Stomach smooth muscle (tissue), 2 donors: ENCODE measurements at regions not wholly inside any gene's neighbourhood (a gene's known extent, or its start where the extent isn't known, plus 50 kb on each side); places are given as distances from the start of the nearest gene placed in this dataset.

Experiments used
- H3K27ac ChIP-seq: one replicate; pipeline ENCODE4 v1.7.0; 2013; ENCODE audit warnings: mild to moderate bottlenecking, low read length, inconsistent platforms
- H3K27me3 ChIP-seq, 2 donors: one replicate each; pipeline ENCODE4 v1.7.0; 2013; ENCODE audit warnings: low read length in 2 of 2; ENCODE audit not compliant: insufficient read depth in 2 of 2, control insufficient read depth in 1 of 2
- H3K36me3 ChIP-seq, 2 donors: one replicate each; pipeline ENCODE4 v1.7.0; 2013; ENCODE audit warnings: low read length in 2 of 2; ENCODE audit not compliant: control insufficient read depth in 2 of 2, insufficient read depth in 2 of 2
- H3K4me1 ChIP-seq: one replicate; pipeline ENCODE4 v1.7.0; 2013; ENCODE audit warnings: low read length; ENCODE audit not compliant: control insufficient read depth, insufficient read depth
- H3K4me3 ChIP-seq, 2 donors: one replicate each; pipeline ENCODE4 v1.7.0; 2013; ENCODE audit warnings: low read length in 2 of 2
- H3K9ac ChIP-seq, 2 donors: one replicate each; pipeline ENCODE4 v1.7.0; 2013; ENCODE audit warnings: low read length in 2 of 2, mild to moderate bottlenecking in 1 of 2
- H3K9me3 ChIP-seq, 2 donors: one replicate each; pipeline ENCODE4 v1.7.0; 2013; ENCODE audit warnings: low read length in 2 of 2; ENCODE audit not compliant: control insufficient read depth in 2 of 2
- donor health status: healthy.
- donor health status: Pancreatic carcinoma.

DNA sequence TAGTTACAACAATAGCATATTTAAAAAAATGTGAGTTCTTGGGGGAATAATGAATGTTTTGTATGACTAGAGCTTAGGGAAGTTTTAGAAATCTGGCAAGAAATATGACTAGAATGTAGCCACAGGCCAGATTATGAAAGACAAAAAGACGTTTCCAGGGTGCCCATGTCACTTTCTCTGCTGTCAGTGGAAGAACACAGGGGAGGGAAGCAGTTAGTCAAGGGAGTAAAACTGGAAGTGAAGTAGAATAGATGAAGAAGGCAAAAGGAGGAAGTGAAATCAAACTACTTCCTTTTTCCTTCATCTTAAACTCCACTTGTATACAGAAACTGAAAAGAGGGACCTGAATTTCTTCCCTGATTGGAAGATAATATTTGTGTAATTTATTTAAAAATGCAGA, 81.2 kb upstream of the ATP2B1 start:
- Histone ChIP-seq H3K9me3 (no peaks in the 10 kb centered on the region), H3K27ac (no peak overlapping the region)

GRCh38 chr12:89787763-89788162, 79.1 kb upstream of the ATP2B1 start:
- Histone ChIP-seq H3K4me1 (no peaks in the 10 kb centered on the region), H3K9ac (no peak overlapping the region), H3K27me3 (no peaks in the 10 kb centered on the region), H3K27ac (no peak overlapping the region), H3K36me3 (no peaks in the 10 kb centered on the region), H3K4me3 (no peak overlapping the region), H3K9me3 (no peaks in the 10 kb centered on the region)

More for the DNA sequence above, 81.2 kb upstream of the ATP2B1 start:
- Histone ChIP-seq H3K27me3 (no peaks in the 10 kb centered on the region), H3K4me3 (no peak overlapping the region), H3K9ac (no peak overlapping the region), H3K36me3 (no peaks in the 10 kb centered on the region), H3K4me1 (no peaks in the 10 kb centered on the region)

DNA sequence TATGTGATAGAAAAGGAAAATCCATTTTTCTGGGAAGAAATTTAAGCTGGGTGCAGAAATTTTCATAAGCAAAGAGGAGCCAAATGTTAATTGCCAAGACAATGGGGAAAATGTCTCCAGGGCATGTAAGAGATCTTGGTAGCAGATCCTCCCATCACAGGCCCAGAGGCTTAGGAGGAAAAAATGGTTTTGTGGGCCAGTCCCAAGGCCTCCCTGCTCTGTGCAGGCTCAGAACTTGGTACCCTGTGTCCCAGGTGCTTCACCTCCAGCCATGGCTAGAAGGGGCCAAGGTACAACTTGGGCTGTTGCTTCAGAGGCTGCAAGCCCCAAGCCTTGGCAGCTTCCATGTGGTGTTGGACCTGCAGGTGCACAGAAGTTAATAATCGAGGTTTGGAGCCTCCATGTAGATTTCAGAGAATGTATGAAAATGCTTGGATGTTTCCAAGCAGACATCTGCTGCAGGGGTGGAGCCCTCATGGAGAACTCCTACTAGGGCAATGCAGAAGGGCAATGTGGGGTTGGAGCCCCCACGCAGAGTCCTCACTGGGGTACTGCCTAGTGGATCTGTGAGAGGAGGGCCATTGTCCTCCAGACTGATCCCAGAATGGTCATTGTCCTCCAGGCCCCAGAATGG, 77.7 kb upstream of the ATP2B1 start:
- Histone ChIP-seq H3K4me3 (no peak overlapping the region), H3K9ac (no peak overlapping the region), H3K4me1 (no peaks in the 10 kb centered on the region), H3K27ac (no peak overlapping the region), H3K27me3 (no peaks in the 10 kb centered on the region), H3K9me3 (no peaks in the 10 kb centered on the region), H3K36me3 (no peaks in the 10 kb centered on the region)

GRCh38 chr12:89783359-89784060, 74.9 kb upstream of the ATP2B1 start:
- Histone ChIP-seq H3K4me3 (no peak overlapping the region), H3K27ac (no peak overlapping the region), H3K4me1 (no peaks in the 10 kb centered on the region), H3K9me3 (no peaks in the 10 kb centered on the region), H3K9ac (no peak overlapping the region), H3K27me3 (no peaks in the 10 kb centered on the region), H3K36me3 (no peaks in the 10 kb centered on the region)

DNA sequence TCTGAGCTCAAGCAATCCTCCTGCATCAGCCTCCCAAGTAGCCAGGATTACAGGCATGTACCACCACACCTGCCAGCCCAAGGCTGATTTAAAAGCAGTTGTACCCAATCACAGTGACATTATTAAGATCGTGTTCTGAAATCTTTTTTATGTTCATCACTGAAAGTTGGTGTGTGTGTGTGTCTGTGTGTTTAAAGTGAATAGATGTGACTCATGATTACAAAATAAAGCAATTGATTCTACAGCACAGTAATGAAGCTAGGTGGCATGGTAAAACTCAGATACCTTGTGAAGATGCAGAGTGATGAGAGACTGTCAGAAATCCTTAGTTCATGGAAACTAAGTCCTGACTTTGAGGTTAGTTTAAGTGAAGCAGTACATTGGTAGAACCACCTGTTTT, 74.2 kb upstream of the ATP2B1 start:
- no peaks in the 10 kb centered on the region for H3K4me1 ChIP-seq
- H3K27me3 ChIP-seq = no peaks in the 10 kb centered on the region
- no peak overlapping the region for H3K27ac ChIP-seq
- H3K9me3 ChIP-seq = no peaks in the 10 kb centered on the region
- no peak overlapping the region for H3K9ac ChIP-seq
- H3K36me3 ChIP-seq = no peaks in the 10 kb centered on the region
- H3K4me3 ChIP-seq = no peak overlapping the region

- H3K4me1 ChIP-seq = no peaks in the 10 kb centered on the region
- H3K27ac ChIP-seq = no peak overlapping the region
- no peak overlapping the region for H3K9ac ChIP-seq
- no peaks in the 10 kb centered on the region for H3K27me3 ChIP-seq
- no peaks in the 10 kb centered on the region for H3K36me3 ChIP-seq
- no peaks in the 10 kb centered on the region for H3K9me3 ChIP-seq
- H3K4me3 ChIP-seq = no peak overlapping the region
Observed at GRCh38 chr12:89781946-89782550, 73.4 kb upstream of the ATP2B1 start.

GRCh38 chr12:89781156-89781555, 72.5 kb upstream of the ATP2B1 start:
- H3K9me3 ChIP-seq = no peaks in the 10 kb centered on the region
- no peak overlapping the region for H3K9ac ChIP-seq
- H3K4me3 ChIP-seq = no peak overlapping the region
- H3K4me1 ChIP-seq = no peaks in the 10 kb centered on the region
- no peaks in the 10 kb centered on the region for H3K36me3 ChIP-seq
- no peak overlapping the region for H3K27ac ChIP-seq
- no peaks in the 10 kb centered on the region for H3K27me3 ChIP-seq

DNA sequence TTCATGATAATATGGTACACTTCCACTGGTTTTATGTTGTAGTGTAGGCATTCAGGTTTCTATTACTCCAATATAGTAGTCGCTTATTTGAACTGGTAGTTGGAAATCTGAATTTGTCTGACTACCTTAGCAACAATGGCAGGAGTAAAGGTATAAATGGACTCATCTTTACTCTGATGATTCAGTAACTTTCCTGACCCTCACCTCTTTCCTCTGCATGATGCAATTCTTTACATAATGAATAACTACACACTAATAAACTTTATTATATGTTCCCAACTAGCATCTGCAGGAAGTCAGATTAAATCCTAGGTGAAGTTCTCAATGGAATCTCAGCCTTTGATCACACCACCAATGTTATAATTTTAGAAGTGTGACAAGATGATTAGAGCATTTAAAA, 70.5 kb upstream of the ATP2B1 start:
- Histone ChIP-seq H3K4me1 (no peaks in the 10 kb centered on the region), H3K4me3 (no peak overlapping the region), H3K9me3 (no peaks in the 10 kb centered on the region), H3K27ac (no peak overlapping the region), H3K27me3 (no peaks in the 10 kb centered on the region), H3K36me3 (no peaks in the 10 kb centered on the region), H3K9ac (no peak overlapping the region)

DNA sequence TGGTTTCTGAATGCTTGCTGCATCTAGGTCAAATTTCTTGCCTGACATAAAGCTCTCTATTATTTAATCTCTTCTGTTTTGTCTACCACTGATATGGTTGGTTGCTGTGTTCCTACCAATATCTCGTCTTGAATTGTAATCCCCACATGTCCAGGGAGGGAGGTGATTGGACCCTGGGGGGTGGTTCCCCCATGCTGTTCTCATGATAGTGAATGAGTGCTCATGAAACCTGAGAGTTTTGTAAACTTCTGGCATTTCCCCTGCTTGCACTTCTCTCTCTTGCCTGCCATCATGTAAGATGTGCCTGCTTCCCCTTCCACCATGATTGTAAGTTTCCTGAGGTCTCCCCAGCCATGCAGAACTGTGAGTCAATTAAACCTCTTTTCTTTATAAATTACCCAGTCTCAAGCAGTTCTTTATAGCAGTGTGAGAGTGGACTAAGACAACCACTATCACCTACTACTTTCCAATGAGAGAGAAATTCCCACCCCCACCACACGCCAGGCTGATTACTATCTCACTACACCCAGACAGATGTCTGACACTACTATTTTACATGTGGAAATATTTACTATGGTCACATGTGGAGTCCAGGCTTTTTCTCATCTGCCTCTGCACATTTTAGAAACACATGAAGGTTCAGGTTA, 69.2 kb upstream of the ATP2B1 start:
- no peaks in the 10 kb centered on the region for H3K27me3 ChIP-seq
- H3K27ac ChIP-seq = no peak overlapping the region
- H3K9ac ChIP-seq = no peak overlapping the region
- no peaks in the 10 kb centered on the region for H3K4me1 ChIP-seq
- H3K9me3 ChIP-seq = no peaks in the 10 kb centered on the region
- no peak overlapping the region for H3K4me3 ChIP-seq
- H3K36me3 ChIP-seq = no peaks in the 10 kb centered on the region

DNA sequence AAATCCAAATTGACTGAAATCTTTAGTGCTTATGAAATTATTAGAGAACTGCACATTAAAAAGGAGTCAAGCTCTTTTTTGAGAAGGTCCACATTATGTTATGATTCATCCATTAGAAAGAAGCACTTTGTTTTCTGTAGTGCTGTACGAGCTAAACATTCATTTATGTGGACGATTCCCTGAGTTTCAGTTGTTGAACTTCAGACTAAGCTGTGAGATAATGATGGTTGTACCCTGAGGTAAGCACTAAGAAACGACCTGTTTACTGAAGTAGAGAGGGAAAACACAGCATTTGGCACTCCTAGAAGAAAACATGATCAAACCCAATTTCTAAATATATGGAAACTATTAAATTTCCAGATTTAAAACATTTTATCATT, 67.3 kb upstream of the ATP2B1 start:
- H3K4me1 ChIP-seq = no peaks in the 10 kb centered on the region
- no peaks in the 10 kb centered on the region for H3K27me3 ChIP-seq
- no peaks in the 10 kb centered on the region for H3K36me3 ChIP-seq
- H3K9me3 ChIP-seq = no peaks in the 10 kb centered on the region
- H3K27ac ChIP-seq = no peak overlapping the region
- no peak overlapping the region for H3K9ac ChIP-seq
- no peak overlapping the region for H3K4me3 ChIP-seq
